ENCODE measurements at regions not wholly inside any gene's neighbourhood (a gene's known extent, or its start where the extent isn't known, plus 50 kb on each side); places are given as distances from the start of the nearest gene placed in this dataset.

DNA sequence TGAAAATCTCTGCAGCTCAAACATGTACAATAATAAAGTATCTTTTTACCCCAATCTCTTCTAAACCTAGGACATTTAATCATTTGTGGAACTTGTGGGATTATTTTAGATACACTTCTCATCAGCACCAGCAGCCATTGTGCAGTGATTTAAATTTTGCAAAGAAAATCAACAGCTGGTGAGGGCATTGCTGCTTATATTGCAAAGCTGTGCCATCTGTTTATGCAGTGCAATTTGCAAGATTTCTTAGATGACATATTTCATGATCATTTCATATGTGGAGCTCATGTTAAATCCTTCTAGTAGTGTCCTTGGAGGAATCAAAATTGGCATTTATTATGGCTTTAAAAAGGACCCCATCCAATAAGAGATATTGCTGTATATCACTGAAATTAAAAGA lies 320.7 kb downstream of the BTG1 start:
- TF ChIP-seq CTCF (IDR thresholded peaks at IDR 0.05; ENCODE audit: poor library complexity) (no peak), EZH2 (IDR thresholded peaks at IDR 0.05; ENCODE audit: borderline replicate concordance) (no peak), EZH2phosphoT487 (IDR thresholded peaks at IDR 0.05; ENCODE audit: low read depth, severe bottlenecking, unreplicated experiment) (no peak)

All from hepatocyte (in vitro differentiated cells).